Sigmoid colon (tissue), 4 donors: ENCODE measurements at regions not wholly inside any gene's neighbourhood (a gene's known extent, or its start where the extent isn't known, plus 50 kb on each side); places are given as distances from the start of the nearest gene placed in this dataset.

ENCODE experiments used
- CTCF ChIP-seq, 4 experiments: fragments of 450-650 bp in 3 of 4; fragments of 200-600 bp in 1 of 4; IDR thresholded peaks; one replicate each; pipeline ENCODE4 v1.5.1; 2016 to 2019; ENCODE audit warnings: antibody characterized with exemption in 4 of 4, mild to moderate bottlenecking in 3 of 4, moderate library complexity in 2 of 4
- POLR2AphosphoS5 ChIP-seq, 4 donors: sonication (generic); formaldehyde crosslinking; IDR thresholded peaks; one replicate each; pipeline ENCODE4 v1.6.1; 2017; ENCODE audit warnings: antibody characterized with exemption in 4 of 4

DNA sequence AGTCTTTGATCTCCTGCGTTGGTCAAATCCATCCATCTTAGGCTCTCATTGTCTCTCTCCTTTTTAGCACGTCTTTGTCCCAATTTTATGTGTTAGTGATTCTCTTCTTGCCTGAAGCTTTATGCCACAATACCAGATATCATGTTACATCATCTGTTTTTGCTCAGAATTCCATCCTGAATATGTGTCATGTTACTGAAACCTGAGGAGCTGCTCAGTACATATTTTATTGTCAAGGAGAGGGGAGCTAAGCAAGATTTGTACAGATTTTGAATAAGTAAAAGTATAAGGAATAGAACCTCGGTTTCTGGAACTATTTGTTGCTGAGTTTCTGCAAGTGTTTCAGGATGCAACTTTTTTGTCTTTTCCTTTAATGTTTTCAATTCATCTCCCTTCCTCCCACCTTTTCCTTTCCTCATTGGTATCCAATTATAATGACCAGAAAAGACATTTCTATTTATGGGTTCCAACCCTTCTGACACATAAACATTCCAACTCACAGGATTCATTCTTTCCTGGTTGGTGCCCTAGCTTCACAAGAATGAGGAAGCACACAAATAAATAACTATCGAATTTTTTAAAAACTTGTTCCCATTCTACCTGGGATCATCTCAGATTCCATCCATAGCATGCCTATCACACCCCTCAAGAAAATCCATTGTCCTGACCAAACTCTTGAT, 291.8 kb downstream of the CRPPA start:
- TF ChIP-seq CTCF (IDR thresholded peaks at IDR 0.05) (no peak), POLR2AphosphoS5 (IDR thresholded peaks at IDR 0.05) (no peak)
